ENCODE measurements at regions not wholly inside any gene's neighbourhood (a gene's known extent, or its start where the extent isn't known, plus 50 kb on each side); places are given as distances from the start of the nearest gene placed in this dataset.

DNA sequence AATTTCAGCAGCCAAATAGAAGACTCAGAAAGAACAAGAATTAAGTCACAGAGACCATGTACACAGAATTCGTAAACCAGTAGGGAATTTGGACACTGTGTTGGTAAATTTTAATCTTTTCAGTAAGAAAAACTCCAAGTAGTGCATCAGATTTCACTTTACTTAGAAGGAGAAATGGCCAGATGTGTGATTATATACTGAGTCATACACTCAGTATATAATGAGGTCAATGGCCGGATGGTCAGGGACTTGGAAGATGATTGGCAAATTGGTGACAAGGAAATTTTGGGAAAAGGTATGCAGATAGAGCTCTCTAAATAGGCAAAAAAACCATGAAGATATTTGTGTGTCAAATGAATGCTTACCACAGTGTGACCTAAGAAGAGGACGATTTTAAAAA lies 399.8 kb upstream of the LRRC7 start:
- no peak for DNase-seq

DNA sequence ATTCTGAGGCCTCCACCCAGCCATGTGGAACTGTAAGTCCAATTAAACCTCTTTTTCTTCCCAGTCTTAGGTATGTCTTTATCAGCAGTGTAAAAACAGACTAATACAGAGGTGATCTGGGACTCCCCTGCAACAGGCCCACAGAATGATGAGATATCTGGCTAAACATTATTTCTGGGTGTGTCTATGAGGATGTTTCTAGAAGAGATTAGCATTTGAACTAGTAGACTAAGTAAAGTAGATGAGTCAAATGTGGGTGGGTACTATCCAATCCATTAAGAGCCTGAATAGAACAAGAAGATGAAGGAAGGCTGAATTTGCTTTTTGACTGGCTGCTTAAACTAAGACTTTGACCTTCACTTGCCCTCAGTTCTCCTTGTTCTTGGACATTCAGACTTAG lies 396.5 kb upstream of the LRRC7 start:
- DNase-seq: no peak

DNA sequence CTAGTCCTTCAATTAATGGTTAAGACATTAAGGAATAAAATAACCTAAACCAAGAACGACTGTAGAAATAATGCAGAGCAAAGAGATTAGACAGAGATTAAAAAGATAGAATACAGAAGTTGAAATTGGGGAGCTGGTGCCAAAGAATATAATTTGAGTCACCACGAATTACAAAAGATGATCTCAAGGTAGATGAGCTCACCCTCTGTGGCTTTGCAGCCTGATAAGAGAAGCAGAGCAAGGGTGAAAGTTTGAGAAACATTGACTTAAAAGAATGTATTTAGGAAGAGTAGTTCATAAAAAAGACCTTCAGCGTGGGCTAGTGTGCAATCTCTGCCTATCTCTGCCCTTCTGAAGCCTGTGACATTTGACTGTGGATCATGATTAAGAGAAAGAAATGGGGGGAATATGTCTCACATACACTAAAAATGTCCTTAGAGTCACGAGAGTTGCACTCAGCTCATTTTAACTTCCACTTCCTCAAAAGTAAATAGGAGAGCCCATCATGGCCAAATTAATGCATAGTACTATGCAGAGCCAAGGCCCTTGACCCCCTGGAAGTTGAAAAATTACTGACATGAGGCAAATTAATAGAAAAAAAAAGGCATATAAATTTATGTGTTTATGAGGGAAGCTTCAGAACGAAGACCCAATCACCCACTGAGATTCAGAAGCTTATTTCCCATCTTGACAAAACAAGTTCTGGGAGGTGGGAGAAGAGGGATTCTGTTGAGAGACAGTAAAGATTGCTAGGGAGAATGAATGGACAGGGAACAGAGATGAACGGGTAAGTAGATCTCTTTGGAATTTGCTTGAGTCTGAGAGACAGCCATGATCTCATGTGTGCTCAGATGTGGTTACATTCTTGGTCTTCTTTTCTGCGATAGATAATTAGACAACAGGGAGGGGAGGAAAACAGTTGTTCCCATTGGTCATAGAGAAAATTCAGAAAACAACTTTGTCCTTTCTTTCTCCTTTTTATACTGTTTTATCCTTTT lies 395.4 kb upstream of the LRRC7 start:
- peak; percentile 29 for DNase-seq

GRCh38 chr1:69175053-69175452 lies 392.7 kb upstream of the LRRC7 start:
- DNase-seq: no peak

DNA sequence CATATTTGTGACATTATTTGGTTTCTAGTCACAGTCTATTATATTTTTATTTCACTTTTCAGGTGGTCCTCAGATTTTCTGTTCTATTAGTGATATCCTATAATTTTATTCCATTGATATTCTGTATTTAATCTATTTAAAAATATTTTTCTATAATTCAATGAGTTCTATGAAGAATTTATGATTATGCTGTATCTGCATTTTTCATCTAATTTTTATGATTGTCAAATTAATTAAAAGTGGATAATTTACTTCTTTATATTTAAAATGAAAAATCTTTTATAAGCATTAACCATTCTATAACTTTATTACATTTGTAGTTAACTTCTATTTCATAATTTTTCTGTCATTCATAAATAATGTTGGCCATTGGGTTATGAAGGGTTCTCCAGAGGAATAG lies 387.4 kb upstream of the LRRC7 start:
- no peak for DNase-seq

GRCh38 chr1:69185378-69185777 lies 382.3 kb upstream of the LRRC7 start:
- no peak for DNase-seq

GRCh38 chr1:69191335-69191734 lies 376.4 kb upstream of the LRRC7 start:
- DNase-seq: no peak

DNA sequence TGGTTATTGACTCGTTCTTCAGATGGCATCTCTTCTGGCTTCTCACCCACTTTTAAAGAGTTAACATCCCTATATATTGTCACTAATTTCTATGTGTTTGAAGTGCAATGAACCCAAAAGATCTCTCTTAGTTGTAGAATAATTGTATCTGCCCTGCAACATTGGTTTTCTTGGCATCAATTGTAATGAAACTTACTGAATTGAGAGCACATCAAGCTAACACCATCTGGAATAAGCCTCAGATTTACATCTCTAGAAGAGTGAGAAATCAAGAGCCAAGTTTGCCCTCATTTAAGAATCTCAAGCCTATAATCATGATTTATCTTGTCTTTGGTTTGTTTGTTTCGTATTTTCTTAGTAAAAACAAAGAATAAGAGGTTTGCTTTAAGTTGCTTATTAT lies 372.6 kb upstream of the LRRC7 start:
- no peak for DNase-seq

DNA sequence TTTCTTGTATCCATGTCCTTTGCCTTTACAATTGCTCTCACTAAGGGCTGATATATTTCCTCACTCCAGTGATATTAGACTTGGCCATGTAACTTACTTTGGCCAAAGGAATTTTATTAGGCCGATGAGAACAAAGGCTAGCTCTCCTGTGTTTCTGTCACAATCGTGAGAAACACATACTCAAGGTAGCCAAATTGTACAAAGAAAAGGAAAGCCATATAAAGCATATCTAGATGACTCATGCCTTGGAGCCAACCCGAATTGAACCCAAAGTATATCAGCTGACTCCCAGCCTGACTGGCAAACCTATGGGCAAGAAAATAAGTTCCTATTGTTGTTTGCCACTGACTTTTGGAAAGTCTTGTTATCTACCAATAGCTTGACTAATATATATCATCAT lies 371.7 kb upstream of the LRRC7 start:
- no peak for DNase-seq

- DNase-seq: no peak
These were observed 369.9 kb upstream of the LRRC7 start for GRCh38 chr1:69197816-69198215.

DNA sequence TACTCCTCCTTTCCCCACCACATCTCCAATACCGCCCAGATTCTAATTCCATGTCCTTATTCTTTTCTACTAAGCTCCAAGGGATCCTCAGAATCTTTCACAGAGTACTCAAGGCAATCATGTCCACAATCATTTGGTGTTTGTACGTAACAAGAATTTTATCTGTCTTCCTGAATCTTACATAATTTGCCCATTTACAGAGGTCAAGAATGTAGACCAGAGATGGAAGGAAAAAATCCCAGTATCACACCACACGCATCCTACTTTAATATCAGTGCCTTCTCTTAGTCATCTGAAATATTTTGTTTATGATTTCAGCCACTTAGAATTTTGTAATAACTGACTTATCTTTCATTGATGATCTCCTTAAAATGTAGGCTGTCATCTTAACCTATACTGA lies 366.0 kb upstream of the LRRC7 start:
- DNase-seq: no peak

DNA sequence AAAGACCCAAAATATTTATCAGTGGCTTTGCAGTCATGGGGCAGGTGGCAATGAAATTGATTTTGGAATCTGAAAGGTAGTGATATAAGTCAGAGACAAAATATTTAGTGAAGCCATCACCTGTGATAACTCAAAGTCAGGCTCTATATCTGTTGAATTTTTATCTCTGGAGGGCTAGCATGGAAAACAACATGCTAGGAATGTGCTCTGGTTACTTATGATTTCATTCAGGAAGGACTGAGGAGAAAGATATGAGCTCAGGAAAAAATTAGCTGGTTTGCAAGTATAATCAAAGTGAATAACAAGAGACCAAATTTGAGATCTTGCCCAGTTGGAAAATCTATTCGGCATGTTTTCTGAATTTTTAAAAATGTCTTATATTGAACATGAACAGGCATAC lies 364.6 kb upstream of the LRRC7 start:
- DNase-seq: no peak

GRCh38 chr1:69213644-69214043 lies 354.1 kb upstream of the LRRC7 start:
- no peak for DNase-seq

DNA sequence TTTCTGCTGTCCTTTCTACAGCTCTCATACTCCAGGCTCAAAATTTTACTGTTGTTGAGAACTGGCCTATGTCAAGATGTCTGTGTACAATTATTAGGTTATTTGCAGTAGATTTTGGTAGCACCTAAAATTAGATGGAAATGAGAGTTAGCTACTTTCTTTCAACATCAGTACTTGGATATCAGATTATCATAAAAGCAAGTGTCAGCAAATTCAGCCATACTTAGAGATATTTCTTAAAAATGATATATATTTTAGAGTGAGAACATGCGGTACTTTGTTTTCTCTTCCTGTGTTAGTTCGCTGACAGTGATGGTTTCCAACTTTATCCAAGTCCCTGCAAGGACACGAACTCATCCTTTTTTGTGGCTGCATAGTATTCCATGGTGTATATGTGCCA lies 351.8 kb upstream of the LRRC7 start:
- DNase-seq: no peak

DNA sequence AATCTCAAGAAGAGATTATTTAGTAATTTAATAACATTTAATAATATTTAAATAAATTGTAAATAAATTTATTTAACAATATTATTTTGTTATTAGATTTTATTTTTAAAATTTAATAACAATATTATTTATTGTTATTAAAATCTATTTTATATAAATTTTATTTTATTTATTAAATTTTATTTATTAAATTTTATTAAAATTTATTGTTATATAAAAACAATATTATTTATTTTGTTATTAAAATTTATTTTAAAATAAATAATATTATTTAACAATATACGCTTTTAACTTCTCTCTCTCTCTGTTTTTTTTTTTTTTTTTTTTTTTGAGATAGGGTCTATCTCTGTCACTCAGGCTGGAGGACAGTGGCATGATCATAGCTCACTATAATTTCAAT lies 347.1 kb upstream of the LRRC7 start:
- no peak for DNase-seq

DNA sequence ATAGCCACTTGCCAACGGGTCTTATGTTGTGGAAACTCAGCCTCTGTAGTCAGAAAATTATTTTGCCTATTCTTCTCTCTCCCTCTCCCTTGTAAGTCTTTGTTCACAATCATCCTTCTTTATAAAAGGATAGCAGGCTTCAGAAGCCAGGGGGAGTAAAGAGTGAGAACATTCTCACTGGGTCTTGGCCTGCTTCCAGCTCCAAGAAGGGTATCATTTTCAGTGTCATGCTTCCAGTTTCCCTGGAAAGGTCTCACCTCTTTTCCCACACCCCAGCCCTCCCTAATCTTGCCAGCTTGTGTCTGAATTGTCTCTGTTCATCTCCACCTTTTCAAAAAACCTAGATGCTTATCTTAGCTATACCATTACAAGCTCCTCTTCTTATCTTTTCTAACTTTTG lies 346.2 kb upstream of the LRRC7 start:
- DNase-seq: no peak

DNA sequence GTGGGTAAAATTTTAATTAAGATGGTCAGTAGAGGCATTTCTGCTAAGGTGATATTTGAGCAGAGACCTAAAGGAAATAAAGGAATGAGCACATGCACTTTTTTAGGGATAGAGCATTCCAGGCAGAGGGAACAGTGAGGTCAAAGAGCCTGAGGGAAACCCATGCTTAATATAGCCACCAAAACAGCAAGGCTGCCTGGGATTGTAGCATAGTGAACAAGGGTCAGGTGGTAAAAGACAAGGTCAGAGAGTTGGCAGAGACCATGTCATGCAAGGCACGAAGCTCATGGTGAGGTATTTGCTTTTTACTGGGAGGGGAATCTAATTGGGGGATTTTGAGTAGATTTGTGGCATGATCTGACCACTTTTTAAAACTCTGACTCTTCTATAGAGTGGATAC lies 344.6 kb upstream of the LRRC7 start:
- DNase-seq: no peak

- DNase-seq: no peak
These were observed 339.2 kb upstream of the LRRC7 start for GRCh38 chr1:69228501-69228900.

DNA sequence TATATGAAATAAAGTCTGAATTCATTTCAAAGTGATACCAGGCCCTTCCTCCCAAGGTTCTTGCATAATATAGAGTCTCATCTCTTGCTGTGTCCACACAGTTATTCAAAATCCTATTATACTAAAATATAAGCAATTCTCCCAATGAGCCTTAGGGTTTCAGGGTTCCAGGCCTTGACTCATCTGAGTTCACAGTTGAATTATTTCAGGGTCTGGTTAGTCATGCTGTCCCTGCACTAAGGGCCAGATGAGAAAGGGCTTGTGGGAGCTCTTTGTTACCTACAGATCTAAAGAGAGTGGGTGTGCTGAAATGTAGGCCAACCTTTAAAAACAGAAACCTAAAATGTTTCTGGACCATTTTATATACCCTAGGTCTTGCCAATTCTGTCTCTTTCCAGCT lies 337.5 kb upstream of the LRRC7 start:
- DNase-seq: no peak

- DNase-seq: no peak
These were observed 334.3 kb upstream of the LRRC7 start for GRCh38 chr1:69233463-69233862.

DNA sequence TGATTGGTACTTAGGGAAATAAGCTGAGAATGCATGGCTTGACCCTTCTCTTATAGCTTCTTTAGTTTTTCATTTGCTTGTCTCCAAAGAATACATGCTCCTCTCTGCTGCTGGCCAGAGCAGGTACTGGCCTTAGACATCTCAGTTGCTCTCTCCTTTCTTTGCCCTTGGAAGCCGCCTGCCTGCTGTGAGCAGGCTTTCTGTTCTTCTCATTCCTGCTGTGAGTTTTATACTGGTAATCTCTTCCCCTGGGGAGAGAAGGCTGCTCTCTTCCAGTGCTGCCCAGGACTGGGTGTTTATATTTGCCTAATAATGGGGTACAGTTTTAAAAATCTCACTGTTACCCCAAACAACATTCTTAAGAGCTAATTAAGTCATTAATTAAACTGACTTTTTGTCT lies 323.5 kb upstream of the LRRC7 start:
- DNase-seq: no peak

DNA sequence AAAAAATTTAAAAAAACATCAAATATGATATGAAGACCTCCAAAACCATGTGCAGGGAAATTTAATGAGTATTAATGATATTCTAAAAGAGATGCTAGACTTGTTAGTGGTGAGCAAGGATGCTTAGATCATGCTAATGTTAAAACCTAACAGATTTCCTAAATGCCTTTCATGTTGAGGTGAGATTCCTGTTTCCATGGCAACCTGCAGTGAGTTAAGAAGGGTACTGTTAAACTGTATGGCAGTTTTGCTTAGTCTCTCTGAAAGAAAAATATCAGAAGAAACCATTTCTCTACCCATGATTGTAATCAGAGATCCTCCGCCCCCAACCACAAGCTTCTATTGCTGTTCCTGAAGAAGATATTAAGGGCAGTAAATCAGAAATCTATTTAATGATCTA lies 321.6 kb upstream of the LRRC7 start:
- DNase-seq: no peak

- DNase-seq: no peak
These were observed 321.0 kb upstream of the LRRC7 start for GRCh38 chr1:69246710-69247109.

GRCh38 chr1:69252696-69253095 lies 315.0 kb upstream of the LRRC7 start:
- no peak for DNase-seq

DNA sequence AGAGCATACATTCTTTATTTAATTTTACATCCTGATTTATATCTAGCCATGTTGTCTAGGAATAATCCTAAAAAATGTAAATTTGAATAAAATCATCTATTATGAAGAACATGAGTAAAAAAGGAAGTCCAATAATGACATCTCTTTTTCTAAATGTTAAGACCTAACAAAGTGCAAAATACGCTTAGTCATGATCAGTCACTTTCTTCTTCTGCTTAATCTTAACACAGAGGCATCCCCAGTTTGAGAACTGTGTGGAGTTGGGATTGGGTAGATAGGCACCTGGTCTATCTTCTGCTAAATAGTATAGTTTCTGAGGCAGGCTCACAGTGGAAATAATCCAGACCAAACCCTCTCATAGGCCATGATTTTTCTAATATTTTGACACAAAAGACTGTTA lies 311.7 kb upstream of the LRRC7 start:
- no peak for DNase-seq
